ENCODE measurements at regions not wholly inside any gene's neighbourhood (a gene's known extent, or its start where the extent isn't known, plus 50 kb on each side); places are given as distances from the start of the nearest gene placed in this dataset.
"Not testable (repeated sequence)": the region's sequence is repeated elsewhere in the genome, so short reads cannot be mapped to it uniquely, and the experiment has no call there.

DNA sequence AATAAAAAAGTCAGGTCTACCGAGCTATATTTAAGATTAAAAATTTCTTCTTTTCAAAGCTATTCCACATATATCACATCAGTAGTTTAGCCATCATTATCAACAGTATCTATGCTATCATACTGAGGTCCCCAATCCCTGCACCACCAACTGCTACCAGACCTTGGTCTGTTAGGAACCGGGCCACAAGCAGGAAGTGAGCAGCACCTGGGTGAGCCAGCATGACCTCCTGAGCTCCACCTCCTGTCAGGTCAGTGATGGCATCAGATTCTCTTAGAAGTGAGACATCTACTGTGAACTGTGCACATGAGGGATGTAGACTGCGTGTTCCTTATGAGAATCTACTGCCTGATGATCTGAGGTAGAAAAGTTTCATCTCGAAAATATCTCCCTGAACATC is 632.1 kb upstream of the KCND2 start:
- TF ChIP-seq CTCF (IDR thresholded peaks at IDR 0.05; ENCODE audit: unreplicated experiment), result no peak
- H3K36me3 Mint-ChIP-seq (ENCODE audit: insufficient read depth, unreplicated experiment), result no peaks in the 10 kb centered on the region
- ChIA-PET POLR2A (interaction anchor here (0.6 kb wide), 1 partner anchor 67 kb away, joined by 3 read pairs; no protein-coding TSS in a partner anchor), CTCF (no interaction called here)
- H3K27me3 Mint-ChIP-seq (ENCODE audit: insufficient read depth, unreplicated experiment), result peaks cover 12% of the 10 kb centered on the region
- H3K4me1 Mint-ChIP-seq (ENCODE audit: insufficient read depth, unreplicated experiment), result no peaks in the 10 kb centered on the region
- no peak overlapping the region for H3K27ac Mint-ChIP-seq (ENCODE audit: low read depth, unreplicated experiment)
- no peaks in the 10 kb centered on the region for H3K9me3 Mint-ChIP-seq (ENCODE audit: unreplicated experiment)
- DNase-seq (ENCODE audit: unreplicated experiment), result no peak
- no peak overlapping the region for H3K4me3 Mint-ChIP-seq (ENCODE audit: unreplicated experiment)
- BruUV-seq (replicated peaks), result no TSS peak
- intact Hi-C loops (cut with micrococcal nuclease), result no loop called here

DNA sequence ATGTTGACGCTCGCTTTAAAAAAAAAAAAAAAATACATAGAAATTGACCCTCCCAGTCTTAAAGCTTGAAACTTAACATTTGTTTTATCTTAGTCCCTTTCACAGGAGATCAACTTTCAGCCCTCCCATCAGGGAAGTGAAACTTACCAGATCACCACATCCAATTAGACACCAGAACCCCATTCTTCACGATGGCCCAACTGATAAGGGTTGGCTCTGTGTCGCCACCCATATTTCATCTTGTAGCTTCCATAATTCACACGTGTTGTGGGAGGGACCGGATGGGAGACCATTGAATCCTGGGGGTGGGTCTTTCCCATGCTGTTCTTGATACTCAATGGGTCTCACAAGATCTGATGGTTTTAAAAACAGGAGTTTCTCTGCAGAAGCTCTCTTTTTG is 629.4 kb upstream of the KCND2 start:
- no peak for TF ChIP-seq CTCF (IDR thresholded peaks at IDR 0.05; ENCODE audit: unreplicated experiment)
- no peak overlapping the region for H3K4me3 Mint-ChIP-seq (ENCODE audit: unreplicated experiment)
- H3K27me3 Mint-ChIP-seq (ENCODE audit: insufficient read depth, unreplicated experiment), result peaks cover 3% of the 10 kb centered on the region
- no peaks in the 10 kb centered on the region for H3K36me3 Mint-ChIP-seq (ENCODE audit: insufficient read depth, unreplicated experiment)
- CTCF ChIA-PET, result interaction anchor here (0.6 kb wide), 1 partner anchor 66 kb away, joined by 3 read pairs; no protein-coding TSS in a partner anchor
- BruUV-seq (replicated peaks), result no TSS peak
- no peaks in the 10 kb centered on the region for H3K9me3 Mint-ChIP-seq (ENCODE audit: unreplicated experiment)
- H3K4me1 Mint-ChIP-seq (ENCODE audit: insufficient read depth, unreplicated experiment), result no peaks in the 10 kb centered on the region
- no peak for DNase-seq (ENCODE audit: unreplicated experiment)
- POLR2A ChIA-PET, result no interaction called here
- intact Hi-C loops (cut with micrococcal nuclease), result no loop called here
- H3K27ac Mint-ChIP-seq (ENCODE audit: low read depth, unreplicated experiment), result no peak overlapping the region

DNA sequence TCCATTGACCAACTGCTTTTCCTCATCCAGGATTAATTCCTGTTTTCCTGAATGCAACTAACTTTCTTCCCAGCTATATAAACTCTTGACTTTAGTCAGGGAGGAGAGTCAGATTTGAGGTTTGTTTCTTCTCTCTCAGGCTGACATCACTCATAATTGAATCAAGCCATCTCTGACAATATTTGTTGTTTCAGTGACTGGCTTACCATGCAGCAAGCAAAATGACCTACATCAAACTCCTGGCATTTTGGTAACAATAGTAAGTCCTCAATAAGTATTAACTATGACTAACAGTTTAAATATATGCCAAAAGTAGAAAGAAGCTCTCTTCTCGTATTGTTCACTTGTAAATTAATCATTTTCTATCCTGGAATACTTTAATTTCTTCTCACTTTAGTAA is 625.7 kb upstream of the KCND2 start:
- ChIA-PET CTCF (no interaction called here), POLR2A (no interaction called here)
- Mint-ChIP-seq H3K9me3 (ENCODE audit: unreplicated experiment) (no peaks in the 10 kb centered on the region), H3K4me1 (ENCODE audit: insufficient read depth, unreplicated experiment) (no peaks in the 10 kb centered on the region), H3K4me3 (ENCODE audit: unreplicated experiment) (no peak overlapping the region), H3K36me3 (ENCODE audit: insufficient read depth, unreplicated experiment) (no peaks in the 10 kb centered on the region), H3K27ac (ENCODE audit: low read depth, unreplicated experiment) (no peak overlapping the region), H3K27me3 (ENCODE audit: insufficient read depth, unreplicated experiment) (no peaks in the 10 kb centered on the region)
- BruUV-seq (replicated peaks), result no TSS peak
- intact Hi-C loops (cut with micrococcal nuclease), result no loop called here
- no peak for DNase-seq (ENCODE audit: unreplicated experiment)
- no peak for TF ChIP-seq CTCF (IDR thresholded peaks at IDR 0.05; ENCODE audit: unreplicated experiment)

DNA sequence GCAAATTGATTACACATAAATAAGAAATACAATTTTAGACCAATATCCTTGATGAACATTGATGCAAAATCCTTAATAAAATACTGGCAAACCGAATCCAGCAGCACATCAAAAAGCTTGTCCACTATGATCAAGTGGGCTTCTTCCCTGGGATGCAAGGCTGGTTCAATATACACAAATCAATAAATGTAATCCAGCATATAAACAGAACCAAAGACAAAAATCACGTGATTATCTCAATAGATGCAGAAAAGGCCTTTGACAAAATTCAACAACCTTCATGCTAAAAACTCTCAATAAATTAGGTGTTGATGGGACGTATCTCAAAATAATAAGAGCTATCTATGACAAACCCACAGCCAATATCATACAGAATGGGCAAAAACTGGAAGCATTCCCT is 624.2 kb upstream of the KCND2 start:
- BruUV-seq (replicated peaks); intact Hi-C loops (cut with micrococcal nuclease); H3K27me3 Mint-ChIP-seq (ENCODE audit: insufficient read depth, unreplicated experiment); POLR2A ChIA-PET; H3K36me3 Mint-ChIP-seq (ENCODE audit: insufficient read depth, unreplicated experiment); H3K4me3 Mint-ChIP-seq (ENCODE audit: unreplicated experiment); CTCF ChIA-PET; H3K9me3 Mint-ChIP-seq (ENCODE audit: unreplicated experiment); DNase-seq (ENCODE audit: unreplicated experiment); H3K4me1 Mint-ChIP-seq (ENCODE audit: insufficient read depth, unreplicated experiment); H3K27ac Mint-ChIP-seq (ENCODE audit: low read depth, unreplicated experiment): not testable (repeated sequence)

- Mint-ChIP-seq H3K27me3 (ENCODE audit: insufficient read depth, unreplicated experiment) (peaks cover 14% of the 10 kb centered on the region), H3K9me3 (ENCODE audit: unreplicated experiment) (no peaks in the 10 kb centered on the region), H3K36me3 (ENCODE audit: insufficient read depth, unreplicated experiment) (no peaks in the 10 kb centered on the region), H3K4me1 (ENCODE audit: insufficient read depth, unreplicated experiment) (no peaks in the 10 kb centered on the region), H3K27ac (ENCODE audit: low read depth, unreplicated experiment) (no peak overlapping the region), H3K4me3 (ENCODE audit: unreplicated experiment) (no peak overlapping the region)
- BruUV-seq (replicated peaks), result no TSS peak
- DNase-seq (ENCODE audit: unreplicated experiment), result no peak
- no peak for TF ChIP-seq CTCF (IDR thresholded peaks at IDR 0.05; ENCODE audit: unreplicated experiment)
- CTCF ChIA-PET, result no interaction called here
- intact Hi-C loops (cut with micrococcal nuclease), result no loop called here
- POLR2A ChIA-PET, result no interaction called here
Observed at GRCh38 chr7:119660080-119660479, 612.9 kb upstream of the KCND2 start.

Measured in MCF 10A (cell line).